ENCODE measurements at regions not wholly inside any gene's neighbourhood (a gene's known extent, or its start where the extent isn't known, plus 50 kb on each side); places are given as distances from the start of the nearest gene placed in this dataset.

GRCh38 chr5:4699592-4699991 lies 440.5 kb upstream of the ADAMTS16 start:
- H3K4me2 ChIP-seq (ENCODE audit: insufficient read depth, insufficient read length, low read length) = no peak overlapping the region

More at GRCh38 chr5:4699592-4699991, 440.5 kb upstream of the ADAMTS16 start:
- no peak overlapping the region for H3K9ac ChIP-seq (ENCODE audit: extremely low read depth, insufficient read length, low read length)
- no peak overlapping the region for H3K56ac ChIP-seq (ENCODE audit: insufficient read length, low read depth, low read length)
- Mint-ChIP-seq H3K27me3 (ENCODE audit: low read depth) (no peaks in the 10 kb centered on the region), H3K36me3 (ENCODE audit: insufficient read depth in 1 of 3, low read depth in 3 of 3) (no peaks in the 10 kb centered on the region; a peak in 1 of 7 replicates), H3K4me1 (no peaks in the 10 kb centered on the region), H3K9me3 (no peaks in the 10 kb centered on the region), H3K27ac (no peak overlapping the region), H3K4me3 (no peak overlapping the region)
- no peak overlapping the region for H4K5ac ChIP-seq (ENCODE audit: insufficient read length, low read depth, low read length)
- no peaks in the 10 kb centered on the region for H4K20me1 ChIP-seq (ENCODE audit: control insufficient read depth, insufficient read depth, insufficient read length)
- H2BK120ac ChIP-seq (ENCODE audit: low read depth, low read length, poor library complexity, severe bottlenecking) = no peak overlapping the region
- H2BK12ac ChIP-seq (ENCODE audit: insufficient read length, low read depth, low read length) = no peak overlapping the region
- no peak overlapping the region for H3K18ac ChIP-seq (ENCODE audit: insufficient read length, low read depth, low read length)
- H3K27ac ChIP-seq (ENCODE audit: insufficient read length, low read depth, low read length) = no peak overlapping the region
- H2BK15ac ChIP-seq (ENCODE audit: low read depth, low read length) = no peak overlapping the region
- H2BK20ac ChIP-seq (ENCODE audit: low read depth, low read length, poor library complexity, severe bottlenecking) = no peak overlapping the region
- no peaks in the 10 kb centered on the region for H3K9me3 ChIP-seq (ENCODE audit: control insufficient read depth, low read depth, low read length)
- no peak overlapping the region for H2BK5ac ChIP-seq (ENCODE audit: insufficient read length, low read length)
- H2AK5ac ChIP-seq (ENCODE audit: insufficient read length, low read length) = no peak overlapping the region
- no peak overlapping the region for H3T11ph ChIP-seq (ENCODE audit: low read length)
- no peaks in the 10 kb centered on the region for H3K23me2 ChIP-seq (ENCODE audit: insufficient read length, low read depth, low read length, poor library complexity, severe bottlenecking)
- TF ChIP-seq CTCF (conservative IDR thresholded peaks at IDR 0.05) = no peak
- no peak overlapping the region for H4K8ac ChIP-seq (replicated peaks; ENCODE audit: insufficient read length, low read depth, low read length)
- H3K14ac ChIP-seq (ENCODE audit: insufficient read depth, low read length) = no peak overlapping the region
- H3K79me1 ChIP-seq (ENCODE audit: insufficient read depth, low read depth, low read length, poor library complexity, severe bottlenecking) = no peaks in the 10 kb centered on the region
- no peaks in the 10 kb centered on the region for H3K4me1 ChIP-seq (ENCODE audit: insufficient read depth, low read length)
- WGBS (ENCODE audit: extremely low coverage, insufficient read length, low lambda C conversion rate) = no CpG with 5 or more reads among the region's 6 CpGs
- no peak overlapping the region for H2AFZ ChIP-seq (ENCODE audit: low read length)
- H3K4ac ChIP-seq (ENCODE audit: low read depth, low read length) = no peak overlapping the region
- no peak for DNase-seq
- no peaks in the 10 kb centered on the region for H3K27me3 ChIP-seq (ENCODE audit: insufficient read depth, low read length)
- H3K23ac ChIP-seq (ENCODE audit: insufficient read length, low read depth, low read length) = no peak overlapping the region
- H3K79me2 ChIP-seq (ENCODE audit: insufficient read depth, low read length) = no peaks in the 10 kb centered on the region
- no peak overlapping the region for H4K91ac ChIP-seq (ENCODE audit: insufficient read length, low read depth, low read length)

All from H9 (cell line).